PC-3 (cell line): ENCODE measurements at regions not wholly inside any gene's neighbourhood (a gene's known extent, or its start where the extent isn't known, plus 50 kb on each side); places are given as distances from the start of the nearest gene placed in this dataset.

Experiments
- CTCF ChIP-seq: fragments of 300-600 bp; sonication (generic); conservative IDR thresholded peaks from 2 replicates; pipeline ENCODE4 v1.5.1; 2017; ENCODE audit warnings: antibody characterized with exemption, low read depth, mild to moderate bottlenecking, low read length
- EZH2 ChIP-seq: fragments of 300-600 bp; sonication (generic); IDR thresholded peaks from one replicate; pipeline ENCODE4 v1.6.1; 2017; ENCODE audit warnings: antibody characterized with exemption, mild to moderate bottlenecking, low read length; ENCODE audit not compliant: unreplicated experiment

DNA sequence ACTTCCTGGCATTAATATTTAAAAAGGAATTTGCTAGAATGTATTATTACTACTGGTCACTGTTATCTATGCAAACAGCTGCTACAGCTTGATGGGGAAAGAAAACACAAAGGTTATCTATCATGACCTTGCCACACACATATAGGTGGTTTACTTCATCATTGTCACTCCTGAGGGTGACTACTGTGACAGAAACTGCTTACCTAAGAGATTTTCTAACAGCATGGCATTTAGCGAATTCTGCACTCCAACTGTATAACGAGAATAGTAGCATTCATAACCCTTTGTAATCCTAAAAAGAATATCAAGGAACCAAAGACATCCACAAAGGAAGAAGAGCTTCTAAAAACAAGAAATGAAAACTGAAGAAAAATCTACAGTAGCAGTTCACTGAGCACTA lies 74.6 kb upstream of the SPOCK3 start:
- no peak for TF ChIP-seq CTCF
- no peak for TF ChIP-seq EZH2
